PC-9 (cell line): ENCODE measurements at regions not wholly inside any gene's neighbourhood (a gene's known extent, or its start where the extent isn't known, plus 50 kb on each side); places are given as distances from the start of the nearest gene placed in this dataset.

Experiments
- CTCF ChIP-seq: fragments of 200-600 bp; sonication (generic); conservative IDR thresholded peaks from 2 replicates; pipeline ENCODE4 v1.6.1; 2017; ENCODE audit warnings: mixed run types, antibody characterized with exemption, mild to moderate bottlenecking, moderate library complexity
- EZH2 ChIP-seq: fragments of 200-600 bp; sonication (generic); IDR thresholded peaks from 2 replicates; pipeline ENCODE4 v1.8.0; 2017; ENCODE audit warnings: antibody characterized with exemption, low read depth

DNA sequence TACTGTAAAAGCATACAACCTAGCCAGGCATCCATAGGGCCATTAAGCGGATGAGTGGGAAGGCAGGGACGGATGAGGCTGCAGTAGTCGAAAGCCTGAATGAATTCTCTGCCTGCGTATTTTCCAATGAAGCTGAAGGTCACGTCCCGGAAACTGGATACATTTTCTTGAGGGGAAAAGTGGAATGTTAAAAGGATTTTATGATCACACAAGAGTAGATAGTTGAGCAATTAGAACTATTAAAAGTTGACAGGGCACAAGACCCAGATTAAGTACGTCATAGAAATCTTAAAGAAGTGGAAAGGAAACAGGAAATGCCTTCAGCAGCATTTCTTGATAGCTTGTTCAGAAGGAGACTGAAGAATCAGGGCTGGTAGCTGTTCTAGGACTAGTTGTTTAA lies 98.3 kb upstream of the CXXC4 start:
- no peak for TF ChIP-seq CTCF
- TF ChIP-seq EZH2: no peak
